Activated CD4-positive, CD25-positive, alpha-beta regulatory T cell treated with anti-CD3 and anti-CD28 coated beads, Interleukin-2, amount 50 U/mL, for 72 hours (primary cell): ENCODE measurements at regions not wholly inside any gene's neighbourhood (a gene's known extent, or its start where the extent isn't known, plus 50 kb on each side); places are given as distances from the start of the nearest gene placed in this dataset.

ENCODE experiments used
- DNase-seq: peaks from one replicate; pipeline ENCODE4 v3.0.0; 2021

- no peak for DNase-seq
Observed at GRCh38 chr12:125228519-125229260, 163.5 kb downstream of the AACS start.

DNA sequence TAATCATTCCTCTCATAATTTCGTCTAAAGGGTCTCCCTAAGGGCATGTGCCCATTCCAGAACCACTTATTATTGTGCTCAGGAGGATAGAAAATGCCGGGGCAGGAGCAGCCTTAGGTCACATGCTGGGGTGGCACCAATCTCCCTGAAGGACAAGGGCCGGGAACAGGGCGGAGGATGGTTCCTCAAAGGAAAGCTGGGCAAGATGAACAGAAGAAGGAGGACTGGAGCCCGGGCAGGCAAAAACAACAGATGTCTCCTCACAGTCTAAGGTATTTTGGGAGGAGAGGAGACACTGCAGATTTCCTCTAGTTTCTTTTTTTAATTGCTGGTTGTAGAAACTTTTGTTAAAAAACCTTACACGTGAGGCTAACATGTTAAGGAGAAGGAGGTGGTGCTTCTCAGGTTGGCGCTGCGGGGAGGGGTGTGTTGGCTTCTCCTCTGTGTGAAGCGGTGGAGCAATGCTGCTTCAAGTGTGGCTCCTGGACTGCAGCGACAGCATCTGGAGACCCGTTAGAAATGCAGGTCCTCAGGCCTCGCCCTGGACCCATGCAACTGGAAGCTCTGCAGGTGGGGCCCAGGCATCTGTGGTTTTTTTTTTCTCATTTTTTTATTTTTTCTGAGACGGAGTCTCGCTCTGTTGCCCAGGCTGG is 164.8 kb downstream of the AACS start:
- DNase-seq = no peak

GRCh38 chr12:125233319-125233718 is 168.1 kb downstream of the AACS start:
- DNase-seq = no peak

- no peak for DNase-seq
Observed at GRCh38 chr12:125239563-125239962, 174.3 kb downstream of the AACS start.

DNA sequence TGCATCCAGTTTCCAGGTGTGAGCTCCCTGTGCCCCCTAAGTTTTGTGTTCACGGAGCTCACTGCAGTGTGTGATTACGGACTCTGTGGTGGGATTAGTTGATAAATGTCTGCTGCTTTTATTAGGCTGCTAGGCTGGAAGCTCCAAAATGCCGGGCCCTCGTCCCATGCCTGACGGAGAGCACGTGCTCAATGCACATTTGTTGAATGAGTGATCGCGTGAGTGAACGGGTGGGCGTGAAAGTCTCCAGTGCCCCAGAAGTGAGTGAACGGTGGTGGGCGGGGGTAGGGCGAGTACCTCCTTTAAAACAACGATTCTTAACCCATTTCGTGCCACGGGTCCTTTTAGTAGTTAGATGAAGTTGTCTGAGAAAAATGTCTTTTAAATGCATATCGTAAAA is 175.5 kb downstream of the AACS start:
- DNase-seq = no peak

GRCh38 chr12:125243811-125244210 is 178.6 kb downstream of the AACS start:
- DNase-seq = no peak

DNA sequence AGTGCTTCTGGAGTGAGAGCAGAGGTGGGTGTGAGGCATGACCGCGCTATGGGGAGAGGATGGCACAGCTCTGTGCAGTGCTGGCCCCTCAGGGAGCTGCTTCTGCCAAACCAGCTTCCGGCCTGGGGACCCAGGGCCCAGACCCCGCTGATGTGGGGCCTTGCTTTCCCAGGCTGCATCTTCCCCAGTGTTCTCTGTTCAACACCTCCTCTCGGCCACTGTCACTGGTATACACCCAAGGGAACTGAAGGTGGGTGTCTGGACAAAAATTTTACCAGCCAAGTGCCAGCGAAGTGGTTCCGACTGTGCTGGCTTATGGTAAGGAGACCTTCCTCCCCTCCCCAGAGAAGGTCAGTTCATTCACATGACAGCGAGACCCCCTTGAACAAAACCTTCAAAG is 179.1 kb downstream of the AACS start:
- no peak for DNase-seq

- DNase-seq = no peak
Observed at GRCh38 chr12:125245581-125246557, 180.6 kb downstream of the AACS start.

DNA sequence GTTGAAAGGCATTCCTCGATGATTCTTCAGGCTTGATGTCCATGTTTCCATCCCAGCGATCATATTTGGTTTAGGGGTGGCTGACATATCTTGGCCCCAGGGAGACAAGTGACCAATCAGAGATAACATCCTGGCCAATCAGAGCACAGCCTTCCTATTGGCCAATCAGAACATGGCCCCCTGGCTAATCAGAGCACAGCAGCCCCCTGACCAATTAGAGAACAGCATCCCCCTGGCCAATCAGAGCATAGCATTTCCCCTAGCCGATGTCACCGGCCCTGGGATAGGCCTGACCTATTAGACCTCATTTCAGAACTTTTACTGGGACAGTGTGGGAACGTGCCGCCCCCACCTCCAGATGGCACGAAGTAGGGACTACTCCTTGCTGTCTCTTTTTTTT is 182.2 kb downstream of the AACS start:
- DNase-seq = no peak

DNA sequence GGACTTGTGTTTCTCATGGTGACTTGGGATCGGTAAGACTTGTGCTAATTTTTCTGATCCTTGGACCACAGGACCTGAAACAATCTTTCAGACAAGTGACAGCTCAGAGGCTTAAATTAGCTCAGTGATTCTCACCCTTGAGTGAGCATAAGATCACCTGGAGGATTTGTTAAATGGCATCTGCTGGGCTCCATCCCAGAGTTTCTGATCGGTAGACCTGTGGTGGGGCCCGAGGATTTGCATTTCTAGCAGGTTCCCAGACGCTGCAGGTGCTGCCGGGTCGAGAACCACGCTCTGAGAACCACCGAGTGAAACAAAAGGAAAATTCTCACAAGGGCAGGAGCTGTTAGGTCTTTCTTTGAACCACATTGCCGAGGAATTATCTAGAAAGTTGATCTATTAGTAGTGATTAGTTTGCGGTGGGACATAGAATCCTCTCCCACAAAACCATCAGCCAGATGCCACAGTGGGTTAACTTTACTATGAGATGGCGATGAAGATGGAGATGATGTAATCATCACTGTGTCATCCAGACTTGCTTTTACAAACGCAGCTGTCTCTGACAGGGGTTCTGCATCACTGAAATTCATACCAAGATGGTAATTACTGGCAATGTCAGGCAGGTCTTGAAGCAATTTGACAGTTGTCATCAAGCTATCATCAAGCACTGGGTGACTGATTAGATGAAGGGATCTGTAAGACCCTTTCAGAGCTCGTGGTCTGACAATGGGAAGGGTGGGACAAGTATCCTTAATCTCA is 184.0 kb downstream of the AACS start:
- DNase-seq = no peak

DNA sequence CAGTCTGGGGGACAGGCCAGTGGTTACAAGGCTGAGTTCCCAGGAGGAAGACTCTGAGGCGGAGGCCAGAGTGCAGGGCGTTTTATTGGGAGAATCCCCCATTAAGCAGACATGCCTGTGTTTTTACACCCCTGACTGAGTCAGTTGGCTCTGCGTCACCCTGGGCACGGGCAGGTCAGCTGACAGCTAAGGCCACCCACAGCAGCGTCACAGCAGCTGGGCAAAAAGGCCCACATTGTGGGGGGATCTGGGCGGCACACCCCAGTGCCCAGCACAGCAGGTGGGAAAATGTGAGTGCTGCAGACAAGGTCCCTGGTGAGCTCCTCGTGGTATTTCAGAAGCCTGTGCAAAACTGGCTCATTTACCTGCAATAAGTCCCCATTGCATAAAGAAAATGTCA is 184.7 kb downstream of the AACS start:
- DNase-seq = no peak

- DNase-seq = no peak
Observed at GRCh38 chr12:125254236-125254635, 189.0 kb downstream of the AACS start.

DNA sequence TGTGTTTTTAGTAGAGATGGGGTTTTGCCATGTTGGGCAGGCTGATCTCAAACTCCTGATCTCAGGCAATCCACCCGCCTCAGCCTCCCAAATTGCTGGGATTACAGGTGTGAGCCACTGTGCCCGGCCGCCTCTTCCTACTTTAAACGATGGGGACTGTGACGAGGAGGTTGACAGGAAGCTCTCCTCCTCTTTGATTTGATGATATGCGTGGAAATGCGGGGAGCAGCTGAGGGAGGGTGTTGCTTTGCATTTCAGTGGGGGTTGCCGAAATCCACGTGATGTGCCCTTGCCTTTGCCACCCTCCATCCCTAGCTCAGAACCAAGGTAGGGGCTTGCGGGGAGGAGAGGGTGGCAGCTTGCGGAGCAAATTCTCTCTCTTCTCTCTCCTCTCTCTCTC is 189.6 kb downstream of the AACS start:
- DNase-seq = no peak

DNA sequence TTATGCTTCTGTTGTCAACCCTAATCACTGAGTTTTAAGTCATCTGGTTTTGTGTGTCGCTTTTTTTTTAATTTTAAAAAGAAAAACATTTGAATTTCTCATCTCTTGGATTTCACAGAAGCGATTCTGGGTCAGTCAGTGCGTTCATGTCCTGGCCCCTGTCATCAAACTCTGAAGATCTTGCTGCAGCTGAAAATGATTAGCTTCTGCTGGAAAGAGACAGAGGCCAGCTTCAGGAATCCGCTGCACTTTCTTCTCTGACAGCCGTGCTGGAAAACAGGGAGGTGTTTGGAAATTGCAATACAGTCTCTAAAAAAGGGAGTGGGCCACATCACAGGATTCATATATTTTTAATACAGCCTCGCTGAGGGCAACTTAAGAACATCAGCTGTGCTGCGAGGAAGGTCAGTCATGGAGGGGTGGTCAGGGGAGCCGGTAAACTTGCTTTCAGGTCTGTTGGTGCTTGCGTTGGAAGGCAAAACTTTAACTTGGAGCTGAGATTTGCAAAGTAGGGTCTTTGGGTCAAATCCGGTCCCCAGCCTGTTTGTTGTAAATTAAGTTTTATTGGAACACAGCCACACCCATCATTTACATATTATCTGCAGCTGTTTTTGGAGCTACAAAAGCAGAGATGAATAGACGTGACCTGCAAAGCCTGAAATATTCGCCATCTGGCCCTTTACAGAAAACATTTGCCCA is 190.8 kb downstream of the AACS start:
- no peak for DNase-seq

GRCh38 chr12:125256634-125256936 is 191.3 kb downstream of the AACS start:
- no peak for DNase-seq

DNA sequence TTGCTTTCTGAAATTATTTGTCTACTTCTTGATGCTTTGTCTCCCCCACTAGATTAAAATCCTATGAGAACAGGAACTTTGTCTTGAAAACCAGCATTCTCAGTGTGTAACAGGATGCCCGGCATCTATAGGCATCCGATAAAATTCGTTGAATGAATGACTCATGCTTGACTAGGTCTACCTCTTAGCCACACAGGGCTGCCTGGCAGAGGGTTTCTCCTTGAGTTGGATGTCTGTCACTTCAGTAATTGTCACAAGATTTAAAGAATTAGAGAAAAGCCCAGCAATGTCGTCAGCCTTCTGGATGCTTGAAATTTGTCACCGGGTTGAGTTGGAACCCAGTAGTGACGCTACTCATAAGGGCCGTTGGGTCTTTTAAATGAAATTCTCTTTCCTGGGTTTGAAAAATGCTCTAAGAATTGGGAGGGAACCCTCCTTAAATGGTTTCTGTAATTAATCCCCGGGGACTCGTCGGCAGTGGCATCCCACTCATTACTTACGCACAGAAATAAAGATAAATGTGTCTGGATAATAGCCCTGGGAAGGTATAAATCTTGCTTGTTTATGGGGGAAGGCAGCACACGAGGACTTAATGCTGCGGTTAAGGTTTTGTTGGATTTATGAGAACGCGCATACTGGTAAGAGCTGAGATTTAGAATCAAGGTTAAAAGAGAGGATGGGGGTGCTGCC is 194.1 kb downstream of the AACS start:
- DNase-seq = no peak

GRCh38 chr12:125262851-125263250 is 197.6 kb downstream of the AACS start:
- no peak for DNase-seq

GRCh38 chr12:125263385-125263784 is 198.2 kb downstream of the AACS start:
- DNase-seq = no peak

DNA sequence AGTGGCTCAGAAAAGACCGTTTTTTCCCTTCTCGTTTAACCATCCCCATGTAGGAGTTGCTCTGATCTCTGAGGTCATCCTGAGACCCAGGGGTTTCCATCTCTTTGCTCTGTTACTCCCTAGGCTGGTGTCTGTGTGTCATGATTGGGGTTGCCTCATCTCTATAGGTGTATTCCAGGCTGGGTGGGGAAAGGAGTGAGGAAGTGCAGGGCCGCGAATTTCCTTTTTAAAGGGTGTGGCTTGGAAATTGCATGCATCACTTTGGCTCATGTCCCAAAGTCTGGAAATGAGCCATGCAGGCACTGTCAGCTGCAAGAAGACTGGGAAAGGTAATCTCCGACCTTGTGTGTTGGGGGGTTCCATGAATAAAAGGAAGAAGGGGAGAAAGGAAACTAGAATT is 201.9 kb downstream of the AACS start:
- DNase-seq = no peak

- no peak for DNase-seq
Observed at GRCh38 chr12:125269276-125269675, 204.0 kb downstream of the AACS start.

DNA sequence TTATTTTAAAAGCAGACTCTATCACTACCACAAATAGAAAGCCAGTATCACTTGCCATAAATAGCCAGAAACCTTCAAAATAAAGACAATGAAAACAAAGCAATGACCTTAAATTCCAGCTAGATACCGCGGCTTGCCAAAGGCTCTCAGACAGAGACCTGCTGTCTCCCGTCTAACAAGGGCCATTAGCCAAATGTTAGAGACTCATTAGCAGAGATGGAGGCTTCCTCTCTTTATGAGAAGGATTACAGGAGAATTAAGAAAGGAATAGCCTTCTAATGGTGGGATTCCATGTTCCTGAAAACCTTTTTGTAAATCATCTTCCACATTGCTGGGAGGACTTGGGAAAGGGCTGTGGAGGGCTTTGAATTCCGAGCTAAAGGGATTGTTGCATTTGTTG is 206.7 kb downstream of the AACS start:
- DNase-seq = no peak
